GM12878 (cell line): ENCODE measurements at regions not wholly inside any gene's neighbourhood (a gene's known extent, or its start where the extent isn't known, plus 50 kb on each side); places are given as distances from the start of the nearest gene placed in this dataset.

Source experiments
- ATF2 ChIP-seq: IDR thresholded peaks from 2 replicates; pipeline ENCODE4 v1.6.1; 2012; ENCODE audit warnings: low read length, inconsistent platforms
- BCL11A ChIP-seq: IDR thresholded peaks from 2 replicates; pipeline ENCODE4 v1.6.1; 2011; ENCODE audit warnings: low read depth, low read length
- BCLAF1 ChIP-seq: fragments of 450-650 bp; IDR thresholded peaks from 2 replicates; pipeline ENCODE4 v1.6.1; 2017; ENCODE audit warnings: antibody characterized with exemption, mild to moderate bottlenecking, moderate library complexity
- CREB1 ChIP-seq: IDR thresholded peaks from 2 replicates; pipeline ENCODE4 v1.6.1; 2012; ENCODE audit warnings: low read depth, mild to moderate bottlenecking, inconsistent platforms
- CTCF ChIP-seq, 3 experiments: IDR thresholded peaks in 2 of 3; conservative IDR thresholded peaks in 1 of 3; 2 replicates each; pipeline ENCODE4 v1.5.1; 2011; ENCODE audit warnings: low read depth in 3 of 3, low read length in 3 of 3, mild to moderate bottlenecking in 3 of 3, control low read depth in 2 of 3, moderate library complexity in 2 of 3, inconsistent platforms in 1 of 3, mixed read lengths in 1 of 3; ENCODE audit not compliant: control insufficient read depth in 2 of 3, insufficient read depth in 1 of 3; ENCODE audit errors: extremely low read depth in 1 of 3
- EP300 ChIP-seq, 2 experiments: fragments of 150-350 bp in 1 of 2; IDR thresholded peaks; 2 replicates each; pipeline ENCODE4 v1.6.1; 2011 to 2012; ENCODE audit warnings: low read depth in 2 of 2, low read length in 2 of 2, borderline replicate concordance in 1 of 2, improper control_type of control experiment in 1 of 2, inconsistent platforms in 1 of 2; ENCODE audit not compliant: control insufficient read depth in 1 of 2
- FOXM1 ChIP-seq: IDR thresholded peaks from 2 replicates; pipeline ENCODE4 v1.6.1; 2012; ENCODE audit warnings: low read depth, mild to moderate bottlenecking, inconsistent platforms, low read length, moderate library complexity
- PML ChIP-seq: IDR thresholded peaks from 2 replicates; pipeline ENCODE4 v1.6.1; 2012; ENCODE audit warnings: low read length, inconsistent platforms
- POLR2A ChIP-seq: IDR thresholded peaks from 2 replicates; pipeline ENCODE4 v1.6.1; 2011; ENCODE audit warnings: low read depth, mild to moderate bottlenecking, low read length
- POLR2AphosphoS5 ChIP-seq: IDR thresholded peaks from 2 replicates; pipeline ENCODE4 v1.6.1; 2011; ENCODE audit warnings: mild to moderate bottlenecking, low read length, inconsistent platforms
- RB1 ChIP-seq: fragments of 450-650 bp; formaldehyde crosslinking; IDR thresholded peaks from 2 replicates; pipeline ENCODE4 v1.6.1; 2017; ENCODE audit warnings: mild to moderate bottlenecking, borderline replicate concordance
- SMAD1 ChIP-seq: fragments of 450-650 bp; IDR thresholded peaks from 2 replicates; pipeline ENCODE4 v1.6.1; 2018; ENCODE audit warnings: mild to moderate bottlenecking, low read depth; ENCODE audit not compliant: partially characterized antibody

- TF ChIP-seq CTCF (IDR thresholded peaks at IDR 0.05 in 2 of 3, conservative IDR thresholded peaks at IDR 0.05 in 1 of 3; ENCODE audit: control insufficient read depth in 2 of 3, extremely low read depth in 1 of 3, insufficient read depth in 1 of 3, low read depth in 3 of 3, low read length in 3 of 3) (no peak), FOXM1 (no peak), POLR2AphosphoS5 (no peak), POLR2A (no peak), BCLAF1 (no peak), CREB1 (no peak), BCL11A (no peak), EP300 (IDR thresholded peaks at IDR 0.05; ENCODE audit: borderline replicate concordance in 1 of 2, control insufficient read depth in 1 of 2, low read depth in 2 of 2, low read length in 2 of 2) (no peak), RB1 (no peak), ATF2 (no peak), SMAD1 (no peak), PML (no peak)
Measured at GRCh38 chr3:39751286-39751685, 58.1 kb upstream of the MYRIP start.
